Common myeloid progenitor, CD34-positive (primary cell): ENCODE measurements at regions not wholly inside any gene's neighbourhood (a gene's known extent, or its start where the extent isn't known, plus 50 kb on each side); places are given as distances from the start of the nearest gene placed in this dataset.
"Not testable (repeated sequence)": the region's sequence is repeated elsewhere in the genome, so short reads cannot be mapped to it uniquely, and the experiment has no call there.

ENCODE experiments used
- CTCF ChIA-PET: fragments of 350-600 bp; sonication (Branson Sonifier 250); formaldehyde crosslinking; loops from one replicate; lab custom pipeline; 2021; ENCODE audit warnings: antibody characterized with exemption; lab: Charles Lee
- POLR2A ChIA-PET: fragments of 350-600 bp; sonication (Branson Sonifier 250); formaldehyde crosslinking; loops from one replicate; lab custom pipeline; 2021; ENCODE audit warnings: antibody characterized with exemption; lab: Charles Lee
- DNase-seq, 3 donors: peaks; one replicate each; pipeline versions ENCODE4 v3.0.0 to v3.0.0-alpha.2; 2013
- H3K27ac ChIP-seq, 2 experiments: 1 replicate in 1 of 2; 2 replicates in 1 of 2; pipeline ENCODE4 v1.7.0; 2013; ENCODE audit warnings: inconsistent platforms in 2 of 2, low read length in 2 of 2, mild to moderate bottlenecking in 2 of 2, low read depth in 1 of 2, moderate library complexity in 1 of 2; ENCODE audit not compliant: severe bottlenecking in 2 of 2, insufficient read depth in 1 of 2, poor library complexity in 1 of 2
- H3K27me3 ChIP-seq, 5 experiments: replicated peaks in 2 of 5; 1 replicate in 3 of 5; 2 replicates in 2 of 5; pipeline versions ENCODE4 v1.6.1 to v1.7.0; 2013; ENCODE audit warnings: low read length in 4 of 5, mild to moderate bottlenecking in 2 of 5, moderate library complexity in 2 of 5, inconsistent platforms in 1 of 5; ENCODE audit not compliant: insufficient read depth in 5 of 5, control insufficient read depth in 4 of 5
- H3K36me3 ChIP-seq, 4 experiments: 1 replicate in 2 of 4; 2 replicates in 2 of 4; pipeline versions ENCODE4 v1.6.1 to v1.7.0; 2013; ENCODE audit warnings: low read length in 3 of 4, control low read depth in 1 of 4, mild to moderate bottlenecking in 1 of 4; ENCODE audit not compliant: control insufficient read depth in 4 of 4, insufficient read depth in 4 of 4
- H3K4me1 ChIP-seq, 4 experiments: 1 replicate in 3 of 4; 2 replicates in 1 of 4; pipeline versions ENCODE4 v1.6.1 to v1.7.1; 2013; ENCODE audit warnings: low read length in 3 of 4, mild to moderate bottlenecking in 3 of 4, control low read depth in 1 of 4, inconsistent platforms in 1 of 4, moderate library complexity in 1 of 4; ENCODE audit not compliant: control insufficient read depth in 4 of 4, insufficient read depth in 4 of 4; ENCODE audit errors: control extremely low read depth in 1 of 4
- H3K4me3 ChIP-seq, 7 experiments: 1 replicate in 4 of 7; 2 replicates in 3 of 7; pipeline versions ENCODE4 v1.5.1 to v1.7.0; 2013; ENCODE audit warnings: mild to moderate bottlenecking in 7 of 7, low read length in 6 of 7, moderate library complexity in 6 of 7, inconsistent platforms in 2 of 7, low read depth in 2 of 7, control low read depth in 1 of 7; ENCODE audit not compliant: insufficient read depth in 4 of 7, control insufficient read depth in 1 of 7; ENCODE audit errors: extremely low read depth in 1 of 7
- H3K9me3 ChIP-seq, 5 experiments: 1 replicate in 4 of 5; 2 replicates in 1 of 5; pipeline versions ENCODE4 v1.6.1 to v1.7.1; 2013; ENCODE audit warnings: low read length in 4 of 5, mild to moderate bottlenecking in 2 of 5, inconsistent platforms in 1 of 5, low read depth in 1 of 5, moderate library complexity in 1 of 5; ENCODE audit not compliant: control insufficient read depth in 4 of 5, insufficient read depth in 2 of 5; ENCODE audit errors: control extremely low read depth in 1 of 5
- WGBS: methylation state at CpG from one replicate; pipeline ENCODE4 v1.1.5; 2013; ENCODE audit not compliant: insufficient coverage; 5-methylcytosine and 5-hydroxymethylcytosine counted together

DNA sequence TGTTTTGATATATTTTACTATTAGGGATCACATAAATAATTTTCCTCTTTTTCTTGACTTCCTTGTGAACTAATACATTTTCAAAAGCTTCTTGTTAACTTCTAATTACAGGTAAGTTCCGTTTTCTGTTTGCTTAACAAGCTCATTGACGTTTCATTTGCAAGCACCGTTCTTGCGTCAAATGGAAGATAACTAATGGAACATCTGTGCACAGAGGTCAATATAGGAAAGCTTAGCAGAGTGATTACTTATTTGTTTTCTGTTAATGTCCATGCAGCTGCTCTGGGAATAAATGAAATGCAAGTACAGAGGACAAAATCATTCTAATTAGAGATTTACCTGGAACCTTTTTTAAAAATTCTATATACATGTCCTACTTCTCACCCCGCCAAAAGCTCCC lies 115.5 kb upstream of the C2CD4B start:
- DNase-seq: no peak
- H3K4me3 ChIP-seq: no peak overlapping the region
- H3K36me3 ChIP-seq: no peaks in the 10 kb centered on the region
- H3K9me3 ChIP-seq: no peaks in the 10 kb centered on the region
- ChIA-PET POLR2A (no interaction called here), CTCF (no interaction called here)
- no peaks in the 10 kb centered on the region for H3K4me1 ChIP-seq
- H3K27ac ChIP-seq: no peak overlapping the region
- WGBS: 82% methylated on average over 4 of the region's 5 CpGs
- H3K27me3 ChIP-seq: peaks cover 0 to 5% (median 0%) of the 10 kb centered on the region in 5 experiments

DNA sequence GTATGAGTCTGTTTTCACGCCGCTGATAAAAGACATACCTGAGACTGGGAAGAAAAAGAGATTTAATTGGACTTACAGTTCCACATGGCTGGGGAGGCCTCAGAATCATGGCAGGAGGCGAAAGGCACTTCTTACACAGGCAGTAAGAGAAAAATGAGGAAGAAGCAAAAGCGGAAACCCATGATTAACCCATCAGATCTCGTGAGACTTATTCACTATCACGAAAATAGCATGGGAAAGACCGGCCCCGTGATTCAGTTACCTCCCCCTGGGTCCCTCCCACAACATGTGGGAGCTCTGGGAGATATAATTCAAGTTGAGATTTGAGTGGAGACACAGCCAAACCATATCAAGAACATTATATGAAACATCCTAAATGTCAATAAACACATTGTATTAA lies 116.7 kb upstream of the C2CD4B start:
- DNase-seq, POLR2A ChIA-PET, H3K27me3 ChIP-seq, H3K4me3 ChIP-seq, H3K4me1 ChIP-seq, H3K36me3 ChIP-seq, CTCF ChIA-PET, H3K9me3 ChIP-seq, H3K27ac ChIP-seq: not testable (repeated sequence)
- 97% methylated on average over 8 of the region's 8 CpGs for WGBS

DNA sequence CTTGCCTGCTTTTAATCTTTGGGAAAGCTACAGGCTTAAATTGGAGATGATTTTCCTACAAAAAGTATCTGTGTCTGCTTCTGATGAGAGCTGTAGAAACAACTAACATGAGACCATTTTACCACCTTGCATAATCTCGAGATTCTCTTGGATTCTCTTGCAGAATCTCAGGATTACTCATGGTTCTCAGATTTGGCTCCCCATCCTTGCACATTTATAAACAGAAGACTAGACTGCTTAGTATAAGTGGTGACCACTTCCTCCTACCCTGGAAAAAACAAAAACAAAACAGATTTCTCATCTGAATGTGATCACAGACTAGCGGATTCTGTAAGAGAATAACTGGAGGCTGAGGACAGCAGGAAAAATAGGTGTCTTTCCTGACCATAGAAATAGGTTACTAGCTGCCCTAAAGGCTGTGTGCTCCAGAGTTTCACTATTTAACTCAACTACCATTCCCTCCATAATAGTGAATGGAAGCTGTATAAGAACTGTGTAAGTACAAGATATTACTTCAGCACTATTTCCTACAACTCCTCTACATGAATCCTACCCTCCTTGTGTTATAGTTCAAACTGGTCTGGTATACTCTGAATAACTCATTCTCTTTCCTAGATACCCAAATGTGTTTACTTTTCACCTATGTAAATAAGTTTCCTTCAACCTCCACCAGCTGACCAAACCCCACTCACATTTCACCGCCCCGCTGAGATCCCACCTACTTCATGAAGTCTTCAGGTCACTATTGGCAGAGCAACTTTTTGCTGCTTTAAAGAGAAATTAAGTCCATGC lies 122.2 kb upstream of the C2CD4B start:
- CTCF ChIA-PET: no interaction called here
- no peaks in the 10 kb centered on the region for H3K4me1 ChIP-seq

GRCh38 chr15:62288361-62289017 lies 123.4 kb upstream of the C2CD4B start:
- ChIA-PET POLR2A (no interaction called here), CTCF (no interaction called here)
- H3K36me3 ChIP-seq: no peaks in the 10 kb centered on the region
- no peaks in the 10 kb centered on the region for H3K4me1 ChIP-seq
- DNase-seq: no peak
- H3K4me3 ChIP-seq: no peak overlapping the region
- H3K9me3 ChIP-seq: peaks cover 0 to 4% (median 0%) of the 10 kb centered on the region in 5 experiments
- peaks cover 0 to 4% (median 1%) of the 10 kb centered on the region in 5 experiments for H3K27me3 ChIP-seq
- 100% methylated on average over 3 of the region's 6 CpGs for WGBS
- no peak overlapping the region for H3K27ac ChIP-seq

More for the DNA sequence above, 122.2 kb upstream of the C2CD4B start:
- WGBS: 86% methylated on average over 1 of the region's 4 CpGs
- POLR2A ChIA-PET: no interaction called here
- H3K27me3 ChIP-seq: peaks cover 0 to 4% (median 1%) of the 10 kb centered on the region in 5 experiments
- no peak for DNase-seq
- no peaks in the 10 kb centered on the region for H3K36me3 ChIP-seq
- no peak overlapping the region for H3K27ac ChIP-seq
- no peak overlapping the region for H3K4me3 ChIP-seq
- peaks cover 0 to 4% (median 0%) of the 10 kb centered on the region in 5 experiments for H3K9me3 ChIP-seq

DNA sequence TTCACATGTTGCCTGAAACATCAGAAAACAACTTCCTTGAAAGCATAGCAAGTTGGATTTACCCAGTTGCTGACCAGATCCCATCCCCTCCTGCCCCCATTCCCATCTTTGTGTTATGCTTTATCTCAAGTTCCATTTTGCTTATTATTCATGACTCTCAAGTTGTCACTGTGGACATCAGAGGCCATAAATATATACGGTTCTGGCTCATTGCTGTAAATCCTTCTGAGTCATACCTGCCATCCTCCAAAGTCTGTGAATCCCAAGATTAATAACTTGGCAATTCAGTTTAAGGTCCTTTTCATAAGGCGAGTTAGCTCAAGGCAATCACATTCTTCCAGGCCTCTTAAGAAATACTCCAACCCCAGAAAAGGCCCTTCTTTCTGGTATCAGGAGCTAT lies 126.2 kb upstream of the C2CD4B start:
- Histone ChIP-seq H3K4me1 (no peaks in the 10 kb centered on the region), H3K9me3 (peaks cover 0 to 4% (median 0%) of the 10 kb centered on the region in 5 experiments), H3K27me3 (peaks cover 0 to 10% (median 0%) of the 10 kb centered on the region in 5 experiments), H3K4me3 (no peak overlapping the region), H3K27ac (no peak overlapping the region), H3K36me3 (no peaks in the 10 kb centered on the region)
- CTCF ChIA-PET: no interaction called here
- POLR2A ChIA-PET: no interaction called here
- DNase-seq: no peak
- 95% methylated on average over 2 of the region's 2 CpGs for WGBS

DNA sequence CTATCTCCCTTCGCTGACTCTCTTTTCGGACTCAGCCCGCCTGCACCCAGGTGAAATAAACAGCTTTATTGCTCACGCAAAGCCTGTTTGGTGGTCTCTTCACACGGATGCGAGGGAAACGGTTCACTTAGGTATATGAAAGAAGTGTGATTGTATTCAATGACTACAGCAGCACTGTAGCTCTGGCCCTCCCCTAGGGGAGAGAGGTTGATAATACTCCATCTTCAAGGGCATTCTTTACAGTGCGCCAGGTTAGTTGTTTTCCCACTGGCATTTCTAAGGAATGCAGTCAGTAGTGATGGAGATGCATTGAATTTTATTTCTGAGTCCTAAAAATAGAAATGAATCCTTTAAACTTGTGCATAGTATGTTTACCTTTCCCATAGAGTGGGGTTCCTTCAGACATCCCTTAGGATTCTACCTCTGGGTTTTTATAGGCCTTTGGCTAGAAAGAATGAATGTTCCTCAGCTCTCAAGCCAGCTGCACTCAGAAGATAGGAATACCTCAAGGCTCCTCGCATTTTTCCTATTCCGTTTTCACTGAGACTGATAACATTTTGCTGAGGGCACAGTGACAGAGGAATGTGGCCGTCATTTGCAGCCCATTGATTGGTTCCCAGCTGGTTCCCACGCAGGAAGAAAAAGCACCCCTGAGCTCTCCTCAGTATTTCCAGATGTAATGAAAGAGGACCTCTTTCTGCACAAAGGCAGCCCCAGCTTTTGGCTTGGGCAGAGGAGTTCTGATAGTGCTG lies 131.8 kb upstream of the C2CD4B start:
- POLR2A ChIA-PET: no interaction called here
- no peak overlapping the region for H3K4me3 ChIP-seq
- peaks cover 0 to 2% (median 0%) of the 10 kb centered on the region in 5 experiments for H3K9me3 ChIP-seq
- H3K36me3 ChIP-seq: no peaks in the 10 kb centered on the region
- no peaks in the 10 kb centered on the region for H3K4me1 ChIP-seq
- CTCF ChIA-PET: interaction anchor here (1.5 kb wide), 1 partner anchor 10 kb away, joined by 3 read pairs; no protein-coding TSS in a partner anchor
- H3K27me3 ChIP-seq: peaks cover 0 to 10% (median 0%) of the 10 kb centered on the region in 5 experiments
- no peak for DNase-seq
- 91% methylated on average over 6 of the region's 12 CpGs for WGBS
- H3K27ac ChIP-seq: no peak overlapping the region
